NB4 (cell line): ENCODE measurements at regions not wholly inside any gene's neighbourhood (a gene's known extent, or its start where the extent isn't known, plus 50 kb on each side); places are given as distances from the start of the nearest gene placed in this dataset.
"Not testable (repeated sequence)": the region's sequence is repeated elsewhere in the genome, so short reads cannot be mapped to it uniquely, and the experiment has no call there.

Source experiments
- DNase-seq: peaks from one replicate; pipeline ENCODE4 v3.0.0; 2010; ENCODE audit warnings: low read depth
- H3K4me3 ChIP-seq: one replicate; pipeline ENCODE4 v1.5.1; 2011; ENCODE audit warnings: mild to moderate bottlenecking, low read depth, low read length, moderate library complexity
- CTCF ChIP-seq: IDR thresholded peaks from one replicate; pipeline ENCODE4 v1.5.1; 2012; ENCODE audit warnings: low read depth, low read length
- MAX ChIP-seq: IDR thresholded peaks from 2 replicates; pipeline ENCODE4 v1.6.1; 2011; ENCODE audit warnings: low read depth, low read length
- MYC ChIP-seq: IDR thresholded peaks from 2 replicates; pipeline ENCODE4 v1.6.1; 2011; ENCODE audit warnings: low read depth, low read length
- POLR2A ChIP-seq: IDR thresholded peaks from 2 replicates; pipeline ENCODE4 v1.6.1; 2011; ENCODE audit warnings: mild to moderate bottlenecking; ENCODE audit not compliant: insufficient read length; ENCODE audit errors: extremely low read depth

GRCh38 chr5:157965040-157965678 is 106.2 kb upstream of the CLINT1 start:
- H3K4me3 ChIP-seq = no peak overlapping the region
- no peak for DNase-seq
- TF ChIP-seq MAX (no peak), MYC (no peak), POLR2A (no peak), CTCF (no peak)

GRCh38 chr5:157963761-157964160 is 104.8 kb upstream of the CLINT1 start:
- peak; percentile 9 for DNase-seq
- TF ChIP-seq POLR2A (no peak), MAX (no peak), MYC (no peak), CTCF (no peak)
- no peak overlapping the region for H3K4me3 ChIP-seq

GRCh38 chr5:157963244-157963643 is 104.3 kb upstream of the CLINT1 start:
- no peak for DNase-seq
- H3K4me3 ChIP-seq = no peak overlapping the region
- no peak for TF ChIP-seq MAX
- no peak for TF ChIP-seq CTCF
- no peak for TF ChIP-seq POLR2A
- no peak for TF ChIP-seq MYC

GRCh38 chr5:157962686-157963085 is 103.7 kb upstream of the CLINT1 start:
- H3K4me3 ChIP-seq, DNase-seq: not testable (repeated sequence)

- DNase-seq = no peak
- no peak for TF ChIP-seq POLR2A
- TF ChIP-seq CTCF = no peak
- no peak overlapping the region for H3K4me3 ChIP-seq
Measured at GRCh38 chr5:157961896-157962590, 103.1 kb upstream of the CLINT1 start.

- H3K4me3 ChIP-seq = no peak overlapping the region
- DNase-seq = no peak
- TF ChIP-seq CTCF (no peak), POLR2A (no peak), MYC (no peak)
Measured at GRCh38 chr5:157961176-157961575, 102.2 kb upstream of the CLINT1 start.
